ENCODE measurements at regions not wholly inside any gene's neighbourhood (a gene's known extent, or its start where the extent isn't known, plus 50 kb on each side); places are given as distances from the start of the nearest gene placed in this dataset.

DNA sequence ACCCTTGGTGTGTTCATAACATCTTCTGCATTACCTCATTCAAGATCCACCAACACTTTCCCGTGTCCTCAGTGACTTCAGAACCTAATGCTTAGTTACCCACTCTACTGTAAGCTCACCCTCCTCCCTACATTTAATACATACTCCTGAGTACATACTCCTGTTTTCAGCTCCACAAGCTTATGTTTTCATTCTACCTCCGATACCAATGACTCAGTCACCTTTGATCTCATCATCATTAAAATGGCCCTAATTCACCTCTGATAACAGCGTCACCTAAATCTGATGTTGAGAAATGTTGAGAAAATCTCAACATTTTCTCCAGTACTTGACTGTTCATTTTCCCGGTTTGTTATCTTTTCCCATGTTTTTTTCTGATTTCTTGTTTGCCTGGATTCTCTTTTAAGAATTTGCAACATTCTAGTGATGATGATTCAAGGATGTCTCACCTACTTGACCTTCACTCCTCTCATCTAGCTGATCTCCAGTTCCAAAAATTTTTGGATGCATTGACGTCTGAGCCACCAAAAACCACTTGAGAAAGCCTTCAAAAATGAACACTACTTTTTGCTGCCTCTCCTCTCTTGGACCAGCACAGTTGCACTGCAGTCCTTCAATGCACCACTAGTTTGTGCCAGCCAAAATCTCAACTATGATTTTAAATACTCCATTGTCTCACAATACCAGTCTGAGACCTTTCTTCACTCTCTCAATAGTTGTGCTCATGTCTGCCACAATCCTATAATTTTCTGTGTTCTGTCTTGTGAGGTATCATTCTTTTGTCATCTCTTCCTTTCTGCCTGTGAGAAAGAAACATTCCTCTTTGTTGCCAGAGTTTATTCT, 220.7 kb upstream of the SEMA6D start:
- TF ChIP-seq EZH2 (IDR thresholded peaks at IDR 0.05; ENCODE audit: borderline replicate concordance, insufficient read depth, low read depth, low read length, poor library complexity, severe bottlenecking) (no peak), CTCF (IDR thresholded peaks at IDR 0.05) (no peak)
- intact Hi-C loops (cut with micrococcal nuclease) = no loop called here
- ChIA-PET CTCF (no interaction called here), POLR2A (no interaction called here)
- Histone ChIP-seq H3K27ac (ENCODE audit: low read length in 2 of 2) (no peak overlapping the region), H3K4me3 (ENCODE audit: control extremely low read depth in 1 of 5, extremely low read depth in 1 of 5, insufficient read depth in 1 of 5, low read depth in 2 of 5, low read length in 4 of 5) (no peak overlapping the region), H3K36me3 (replicated peaks in 1 of 2; ENCODE audit: control extremely low read depth in 1 of 2, control insufficient read depth in 1 of 2, extremely low read depth in 1 of 2, insufficient read depth in 2 of 2, low read length in 1 of 2) (no peaks in the 10 kb centered on the region), H3K9me3 (ENCODE audit: control extremely low read depth in 1 of 3, control insufficient read depth in 2 of 3, insufficient read depth in 1 of 3, low read length in 2 of 3) (no peaks in the 10 kb centered on the region), H3K27me3 (replicated peaks in 1 of 4; ENCODE audit: control extremely low read depth in 1 of 4, control insufficient read depth in 3 of 4, insufficient read depth in 4 of 4, low read length in 3 of 4) (peaks cover 0 to 2% (median 0%) of the 10 kb centered on the region in 4 experiments), H3K9ac (ENCODE audit: low read length) (no peak overlapping the region), H2AFZ (ENCODE audit: insufficient read depth, low read depth, low read length, poor library complexity, severe bottlenecking) (no peak overlapping the region), H3K4me2 (replicated peaks; ENCODE audit: low read depth, low read length, poor library complexity, severe bottlenecking) (no peak overlapping the region), H3K4me1 (ENCODE audit: control insufficient read depth in 2 of 2, insufficient read depth in 2 of 2, low read length in 2 of 2) (no peaks in the 10 kb centered on the region), H4K20me1 (ENCODE audit: control insufficient read depth, insufficient read depth, low read length, poor library complexity, severe bottlenecking) (no peaks in the 10 kb centered on the region), H3K79me2 (ENCODE audit: control insufficient read depth, insufficient read depth, low read length) (no peaks in the 10 kb centered on the region)
- Mint-ChIP-seq H3K27me3 (peaks cover 3% of the 10 kb centered on the region), H3K4me1 (no peaks in the 10 kb centered on the region), H3K9me3 (ENCODE audit: insufficient read depth) (no peaks in the 10 kb centered on the region), H3K4me3 (no peak overlapping the region), H3K27ac (no peak overlapping the region)
- no peak for ATAC-seq (ENCODE audit: low read depth)
- WGBS (ENCODE audit: insufficient coverage) = 91% methylated on average over 3 of the region's 5 CpGs
- no peak for DNase-seq

DNA sequence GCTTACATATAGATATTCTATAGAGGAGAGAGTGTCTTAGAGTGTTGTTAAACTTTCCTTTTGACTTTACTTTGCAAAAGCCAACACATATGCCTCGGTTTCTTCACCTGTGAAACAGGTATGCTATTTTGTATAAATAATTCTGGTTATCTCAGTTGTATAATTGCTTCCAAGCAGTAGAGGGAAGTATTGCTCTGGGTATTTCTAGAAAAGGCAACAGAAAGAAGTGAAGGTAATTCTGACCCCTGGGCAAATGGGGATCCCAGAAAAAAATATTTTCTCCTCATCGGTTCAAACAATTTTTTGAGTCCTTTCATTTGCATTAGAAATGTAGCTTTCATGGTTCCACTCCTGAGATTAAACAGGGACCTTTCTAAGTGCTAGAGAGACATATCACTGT, 216.5 kb upstream of the SEMA6D start:
- H3K9me3 ChIP-seq (ENCODE audit: control extremely low read depth in 1 of 3, control insufficient read depth in 2 of 3, insufficient read depth in 1 of 3, low read length in 2 of 3) = no peaks in the 10 kb centered on the region
- no peak for ATAC-seq (ENCODE audit: low read depth)
- CTCF ChIA-PET = interaction anchor here (0.6 kb wide), 1 partner anchor 25 kb away, joined by 3 read pairs; no protein-coding TSS in a partner anchor

More for the DNA sequence above, 216.5 kb upstream of the SEMA6D start:
- intact Hi-C loops (cut with micrococcal nuclease) = no loop called here
- Mint-ChIP-seq H3K9me3 (ENCODE audit: insufficient read depth) (no peaks in the 10 kb centered on the region), H3K4me1 (peaks cover 11% of the 10 kb centered on the region), H3K27me3 (peaks cover 3% of the 10 kb centered on the region), H3K27ac (no peak overlapping the region), H3K4me3 (no peak overlapping the region)
- POLR2A ChIA-PET = no interaction called here
- no peaks in the 10 kb centered on the region for H3K79me2 ChIP-seq (ENCODE audit: control insufficient read depth, insufficient read depth, low read length)
- H4K20me1 ChIP-seq (ENCODE audit: control insufficient read depth, insufficient read depth, low read length, poor library complexity, severe bottlenecking) = no peaks in the 10 kb centered on the region
- no peak for DNase-seq
- no peak overlapping the region for H3K4me3 ChIP-seq (ENCODE audit: control extremely low read depth in 1 of 5, extremely low read depth in 1 of 5, insufficient read depth in 1 of 5, low read depth in 2 of 5, low read length in 4 of 5)
- H3K4me2 ChIP-seq (replicated peaks; ENCODE audit: low read depth, low read length, poor library complexity, severe bottlenecking) = no peak overlapping the region
- no peaks in the 10 kb centered on the region for H3K27me3 ChIP-seq (replicated peaks in 1 of 4; ENCODE audit: control extremely low read depth in 1 of 4, control insufficient read depth in 3 of 4, insufficient read depth in 4 of 4, low read length in 3 of 4)
- H3K36me3 ChIP-seq (replicated peaks in 1 of 2; ENCODE audit: control extremely low read depth in 1 of 2, control insufficient read depth in 1 of 2, extremely low read depth in 1 of 2, insufficient read depth in 2 of 2, low read length in 1 of 2) = no peaks in the 10 kb centered on the region
- no peak overlapping the region for H3K27ac ChIP-seq (ENCODE audit: low read length in 2 of 2)
- TF ChIP-seq EZH2 (IDR thresholded peaks at IDR 0.05; ENCODE audit: borderline replicate concordance, insufficient read depth, low read depth, low read length, poor library complexity, severe bottlenecking) = no peak
- no peak for TF ChIP-seq CTCF (IDR thresholded peaks at IDR 0.05)
- no peak overlapping the region for H3K9ac ChIP-seq (ENCODE audit: low read length)
- H3K4me1 ChIP-seq (ENCODE audit: control insufficient read depth in 2 of 2, insufficient read depth in 2 of 2, low read length in 2 of 2) = peaks cover 7 to 8% of the 10 kb centered on the region in 2 donors
- no peak overlapping the region for H2AFZ ChIP-seq (ENCODE audit: insufficient read depth, low read depth, low read length, poor library complexity, severe bottlenecking)
- no CpG with 5 or more reads among the region's 2 CpGs for WGBS (ENCODE audit: insufficient coverage)

Measured in B cell (primary cell).